ENCODE measurements at regions not wholly inside any gene's neighbourhood (a gene's known extent, or its start where the extent isn't known, plus 50 kb on each side); places are given as distances from the start of the nearest gene placed in this dataset.

- Histone ChIP-seq H2AFZ (ENCODE audit: low read length) (no peak overlapping the region), H3K79me2 (ENCODE audit: insufficient read depth, low read length) (no peaks in the 10 kb centered on the region), H4K5ac (ENCODE audit: insufficient read length, low read depth, low read length) (no peak overlapping the region), H3K14ac (ENCODE audit: insufficient read depth, low read length) (no peak overlapping the region), H3K9ac (ENCODE audit: extremely low read depth, insufficient read length, low read length) (no peak overlapping the region), H3K4ac (ENCODE audit: low read depth, low read length) (no peak overlapping the region), H3K4me2 (ENCODE audit: insufficient read depth, insufficient read length, low read length) (no peak overlapping the region), H2BK20ac (ENCODE audit: low read depth, low read length, poor library complexity, severe bottlenecking) (no peak overlapping the region), H3K18ac (ENCODE audit: insufficient read length, low read depth, low read length) (no peak overlapping the region), H4K8ac (replicated peaks; ENCODE audit: insufficient read length, low read depth, low read length) (no peak overlapping the region), H4K20me1 (ENCODE audit: control insufficient read depth, insufficient read depth, insufficient read length) (no peaks in the 10 kb centered on the region), H3K23ac (ENCODE audit: insufficient read length, low read depth, low read length) (no peak overlapping the region), H3K27ac (ENCODE audit: insufficient read length, low read depth, low read length) (no peak overlapping the region), H3K27me3 (ENCODE audit: insufficient read depth, low read length) (no peaks in the 10 kb centered on the region), H3K9me3 (ENCODE audit: control insufficient read depth, low read depth, low read length) (no peaks in the 10 kb centered on the region), H2BK5ac (ENCODE audit: insufficient read length, low read length) (no peak overlapping the region), H3K4me1 (ENCODE audit: insufficient read depth, low read length) (no peaks in the 10 kb centered on the region), H3K79me1 (ENCODE audit: insufficient read depth, low read depth, low read length, poor library complexity, severe bottlenecking) (no peaks in the 10 kb centered on the region), H3T11ph (ENCODE audit: low read length) (no peak overlapping the region), H3K56ac (ENCODE audit: insufficient read length, low read depth, low read length) (no peak overlapping the region), H2AK5ac (ENCODE audit: insufficient read length, low read length) (no peak overlapping the region), H4K91ac (ENCODE audit: insufficient read length, low read depth, low read length) (no peak overlapping the region), H3K23me2 (ENCODE audit: insufficient read length, low read depth, low read length, poor library complexity, severe bottlenecking) (no peaks in the 10 kb centered on the region), H2BK120ac (ENCODE audit: low read depth, low read length, poor library complexity, severe bottlenecking) (no peak overlapping the region), H2BK15ac (ENCODE audit: low read depth, low read length) (no peak overlapping the region), H2BK12ac (ENCODE audit: insufficient read length, low read depth, low read length) (no peak overlapping the region)
- Mint-ChIP-seq H3K4me3 (no peak overlapping the region), H3K9me3 (peaks cover 13% of the 10 kb centered on the region in 2 experiments), H3K36me3 (ENCODE audit: insufficient read depth in 1 of 3, low read depth in 3 of 3) (peaks cover 0 to 10% (median 0%) of the 10 kb centered on the region in 3 experiments; a peak in 1 of 7 replicates), H3K27ac (no peak overlapping the region), H3K4me1 (no peaks in the 10 kb centered on the region), H3K27me3 (ENCODE audit: low read depth) (peaks cover 16% of the 10 kb centered on the region)
- TF ChIP-seq CTCF (conservative IDR thresholded peaks at IDR 0.05), result no peak
- no peak for DNase-seq
These were observed 1078.3 kb downstream of the FAM181B start for GRCh38 chr11:81655351-81655750.

Measured in H9 (cell line).